ENCODE measurements at regions not wholly inside any gene's neighbourhood (a gene's known extent, or its start where the extent isn't known, plus 50 kb on each side); places are given as distances from the start of the nearest gene placed in this dataset.
"Not testable (repeated sequence)": the region's sequence is repeated elsewhere in the genome, so short reads cannot be mapped to it uniquely, and the experiment has no call there.

DNA sequence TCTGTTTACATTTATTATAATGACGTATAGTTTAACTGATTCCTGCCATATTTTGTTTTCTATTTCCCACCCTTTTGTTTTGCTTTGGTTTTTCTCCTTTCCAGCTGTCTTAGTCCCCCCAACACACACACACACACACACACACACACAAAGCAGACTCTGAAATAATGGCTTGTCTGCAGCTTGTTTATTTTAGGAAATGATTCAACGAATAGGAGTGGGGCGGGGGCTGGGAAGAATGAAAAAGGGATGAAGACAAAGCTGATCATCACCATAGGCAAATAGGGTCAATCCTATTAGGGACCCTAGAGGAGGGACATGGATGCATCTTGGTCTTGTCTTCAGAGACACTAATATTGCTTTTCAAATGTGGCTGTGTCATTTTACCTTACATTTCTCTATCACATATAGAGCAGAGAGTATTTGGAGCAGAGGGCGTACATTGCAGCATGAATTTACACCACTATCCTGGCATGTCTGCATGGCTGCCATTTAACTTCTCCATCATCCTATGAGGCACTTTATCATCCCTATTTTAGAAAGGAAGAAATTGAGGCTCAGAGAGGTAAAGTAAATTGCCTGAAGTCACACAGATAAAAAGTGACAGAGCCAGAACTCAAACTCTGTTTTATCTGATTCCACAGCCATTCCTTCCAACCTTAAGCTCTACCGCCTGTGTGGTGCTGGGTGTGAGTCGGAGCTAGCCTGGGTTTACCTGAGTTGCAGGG, 147.2 kb upstream of the TPM1 start:
- no peak for DNase-seq (ENCODE audit: extremely low read depth in 1 of 2, low read depth in 1 of 2)

DNA sequence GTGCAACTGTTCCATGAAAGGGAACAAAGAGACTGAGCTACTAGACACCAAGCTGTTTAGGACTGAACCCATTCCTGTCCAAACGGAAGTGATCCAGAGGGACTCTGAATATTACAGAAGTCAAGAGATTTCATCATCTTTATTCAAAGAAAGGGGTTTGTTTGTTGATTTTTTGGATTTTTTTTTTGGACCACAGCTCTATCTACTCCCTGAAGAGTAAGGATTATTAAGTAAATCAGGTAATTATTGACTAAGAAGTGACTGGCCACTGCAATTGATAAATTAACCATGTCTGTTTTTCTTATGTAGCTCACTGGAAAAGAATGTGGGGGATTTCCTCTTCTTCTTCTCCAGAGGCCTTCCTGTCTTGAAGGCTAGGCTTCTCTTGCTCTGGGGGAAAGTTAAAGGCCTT, 146.6 kb upstream of the TPM1 start:
- no peak for DNase-seq (ENCODE audit: extremely low read depth in 1 of 2, low read depth in 1 of 2)

DNA sequence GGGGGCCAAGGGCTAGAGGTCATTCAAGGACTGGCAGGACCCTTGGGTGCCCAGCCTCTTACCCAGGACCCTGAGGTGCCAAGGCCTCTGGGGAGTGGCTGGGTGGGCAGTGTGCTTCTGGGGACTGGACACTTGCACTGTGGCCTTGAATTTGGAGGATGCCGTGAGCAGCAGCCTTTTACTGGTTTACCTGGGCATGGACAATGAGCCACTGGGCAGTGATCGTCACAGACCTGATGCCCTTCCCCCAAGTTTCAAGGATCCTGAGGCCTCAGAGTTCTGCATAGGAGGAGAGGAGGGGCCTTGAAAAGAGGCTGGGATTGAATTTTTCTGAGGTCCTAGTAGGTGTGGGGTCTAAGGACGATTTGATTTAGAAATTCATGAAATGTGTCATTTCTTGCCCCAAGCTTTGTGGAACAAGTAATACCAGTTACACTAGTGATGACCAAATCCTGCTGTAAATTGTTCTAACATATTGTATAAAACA, 146.1 kb upstream of the TPM1 start:
- no peak for DNase-seq (ENCODE audit: extremely low read depth in 1 of 2, low read depth in 1 of 2)

DNA sequence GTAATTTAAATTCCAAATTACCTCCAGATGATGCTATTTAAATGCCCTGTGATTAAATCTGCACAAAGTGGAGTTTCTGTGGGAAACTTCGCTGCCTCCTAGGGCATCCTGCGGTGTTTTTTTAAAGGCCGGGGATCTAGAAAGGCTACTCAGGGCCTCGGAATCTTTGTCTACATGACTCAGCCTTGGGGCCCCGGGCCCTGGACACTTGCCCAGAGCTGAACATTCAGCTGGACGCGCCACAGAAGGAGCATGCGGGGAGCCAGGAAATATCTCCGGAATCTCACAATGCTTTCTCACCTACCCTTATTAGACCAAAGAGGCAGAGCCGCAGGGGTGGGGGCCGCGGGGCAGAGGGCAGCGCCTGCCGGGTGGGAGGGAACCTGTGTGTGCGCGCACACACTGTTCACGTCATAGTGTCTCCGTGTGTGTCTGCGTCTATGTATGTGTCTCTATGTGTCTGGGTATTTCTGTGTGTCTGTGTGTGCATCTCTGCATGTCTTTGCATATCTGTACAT, 145.5 kb upstream of the TPM1 start:
- DNase-seq (ENCODE audit: extremely low read depth in 1 of 2, low read depth in 1 of 2): no peak

DNA sequence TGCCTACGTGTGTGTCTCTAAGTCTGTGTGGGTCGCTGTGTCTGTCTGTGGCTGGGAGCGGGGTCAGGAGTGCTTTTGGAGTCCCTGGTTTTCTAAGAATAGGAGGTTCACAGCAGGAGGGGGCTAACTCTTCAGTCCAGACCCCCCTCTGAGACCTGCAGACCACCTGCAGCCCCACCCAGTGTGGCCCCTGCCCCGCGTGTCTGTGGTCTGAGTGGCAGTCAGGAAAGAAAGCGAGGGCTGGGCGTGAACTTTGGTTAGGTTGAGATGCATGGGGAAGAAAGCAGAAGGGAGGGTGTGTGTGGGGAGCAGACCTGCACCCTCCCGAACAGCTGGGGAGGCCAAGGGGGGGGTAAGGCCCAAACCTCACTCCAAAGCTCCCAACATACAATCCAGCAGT, 144.9 kb upstream of the TPM1 start:
- no peak for DNase-seq (ENCODE audit: extremely low read depth in 1 of 2, low read depth in 1 of 2)

DNA sequence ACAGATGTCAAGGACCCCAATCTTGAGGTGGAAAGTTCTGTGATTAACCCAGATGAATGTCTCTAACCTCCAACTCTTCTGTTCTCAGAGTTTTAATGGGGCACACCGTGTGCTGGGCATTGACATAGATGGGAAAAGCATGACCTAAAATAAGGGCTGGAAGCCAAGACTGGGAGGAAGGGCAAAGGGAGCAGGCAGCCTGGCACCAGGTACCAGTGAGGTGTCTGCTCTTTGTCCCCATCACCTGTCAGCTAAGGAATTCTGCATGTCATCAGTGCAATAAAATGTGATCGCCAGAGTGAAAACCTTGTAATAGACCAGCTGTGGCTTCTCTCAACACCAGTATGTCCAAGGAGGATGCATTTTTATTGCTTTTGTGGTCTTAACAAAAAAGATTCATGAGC, 143.5 kb upstream of the TPM1 start:
- DNase-seq (ENCODE audit: extremely low read depth in 1 of 2, low read depth in 1 of 2): no peak

DNA sequence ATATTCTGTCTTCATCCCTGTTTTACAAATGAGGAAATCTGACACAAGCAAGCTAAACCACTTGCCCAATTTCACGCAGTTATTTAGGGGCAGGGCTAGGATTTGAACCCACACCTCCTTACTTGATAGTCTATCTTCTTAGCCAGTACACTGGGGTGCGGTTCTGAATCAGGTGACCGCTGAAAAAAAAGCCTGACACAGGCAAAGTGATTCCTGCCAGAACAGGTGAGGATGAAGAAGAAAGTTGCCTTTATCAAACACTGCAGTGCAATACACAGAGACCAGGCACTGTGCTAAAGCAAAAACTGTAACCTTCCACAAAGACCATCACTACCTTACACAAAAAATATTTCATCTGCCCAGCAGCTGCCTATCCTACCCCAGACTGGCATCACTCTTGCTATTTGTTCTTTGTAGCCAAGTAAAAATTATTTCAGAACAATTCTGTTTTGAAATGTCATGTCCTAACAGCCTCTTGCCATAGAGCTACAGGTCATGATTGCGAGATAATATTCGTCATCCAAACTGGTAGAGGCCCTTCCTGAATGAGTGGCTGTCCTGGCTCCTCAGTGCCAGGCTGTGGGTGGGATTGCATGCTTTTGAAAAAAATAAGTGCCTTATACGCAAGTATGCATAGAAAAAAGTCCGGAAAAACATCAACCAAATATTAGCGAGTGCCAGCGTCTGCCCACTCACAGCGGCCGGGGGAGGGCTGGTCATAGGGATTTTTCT, 142.3 kb upstream of the TPM1 start:
- no peak for DNase-seq (ENCODE audit: extremely low read depth in 1 of 2, low read depth in 1 of 2)

DNA sequence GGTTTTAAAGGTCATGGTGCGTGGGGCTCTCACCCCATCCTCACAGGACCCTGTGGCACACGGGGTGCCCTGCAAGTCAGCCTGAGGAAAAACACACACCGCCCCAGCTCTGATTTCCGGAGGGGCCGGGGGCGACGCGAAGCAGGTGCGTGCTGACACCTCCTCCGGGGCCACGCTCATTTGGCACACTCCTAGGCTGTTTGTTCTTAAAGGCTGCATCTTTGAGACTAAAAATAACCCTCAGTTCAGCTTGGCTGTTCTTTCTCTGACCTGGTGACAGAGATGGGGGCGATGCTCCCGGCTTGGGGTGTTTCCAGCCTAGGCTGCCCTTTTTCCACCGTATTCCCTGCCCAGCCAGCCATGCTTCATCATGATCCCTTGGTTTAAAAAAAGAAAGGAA, 141.5 kb upstream of the TPM1 start:
- DNase-seq (ENCODE audit: extremely low read depth in 1 of 2, low read depth in 1 of 2): no peak

DNA sequence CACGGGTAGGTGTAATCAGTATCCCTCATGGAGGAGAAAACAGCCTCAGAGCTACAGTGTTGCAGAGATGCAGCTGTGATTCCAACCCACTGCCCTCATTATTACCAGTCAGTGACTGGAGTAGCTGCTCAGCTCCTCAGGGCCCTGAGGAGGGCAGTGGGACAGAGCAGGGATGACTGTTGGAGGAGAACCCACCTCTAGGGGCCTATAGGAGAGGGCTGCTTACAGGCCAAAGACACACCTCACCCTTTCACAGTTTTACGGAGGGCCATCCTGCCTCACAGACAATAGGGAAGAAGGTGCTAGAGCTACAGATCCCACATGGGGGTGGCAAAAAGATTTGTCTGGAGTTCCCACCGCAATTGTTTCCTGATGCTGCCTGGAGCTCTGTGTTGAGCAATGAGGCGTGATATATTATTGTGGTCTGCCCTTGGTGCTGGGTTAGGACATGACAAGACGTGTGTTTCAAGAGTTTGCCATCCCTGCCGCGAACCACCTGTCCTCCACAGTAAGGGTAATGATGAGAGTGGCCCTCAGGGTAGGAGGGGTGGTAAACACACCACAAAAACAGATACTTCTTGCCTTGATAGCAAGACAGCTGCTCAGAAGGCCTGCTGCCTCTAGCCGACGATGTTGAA, 140.5 kb upstream of the TPM1 start:
- DNase-seq (ENCODE audit: extremely low read depth in 1 of 2, low read depth in 1 of 2): no peak

DNA sequence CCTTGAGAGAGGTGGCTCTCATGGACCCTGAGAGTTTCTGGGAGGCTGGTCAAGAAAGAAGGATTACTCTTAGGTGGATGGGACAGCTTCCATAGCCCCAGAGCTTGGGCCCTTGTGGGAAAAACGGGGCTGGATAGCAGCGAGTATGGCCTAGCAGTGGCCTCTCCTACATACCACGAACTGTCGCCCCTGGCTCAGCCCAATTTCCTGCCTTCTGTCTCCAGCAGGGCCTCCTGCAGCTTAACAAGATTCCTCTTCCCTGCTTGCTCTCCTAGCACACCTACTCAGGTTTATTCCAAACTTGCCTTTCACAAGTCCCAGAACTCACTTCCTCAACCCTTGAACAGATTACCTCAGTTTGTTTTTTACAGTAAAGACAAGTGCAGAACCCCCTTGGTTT, 139.7 kb upstream of the TPM1 start:
- no peak for DNase-seq (ENCODE audit: extremely low read depth in 1 of 2, low read depth in 1 of 2)

DNA sequence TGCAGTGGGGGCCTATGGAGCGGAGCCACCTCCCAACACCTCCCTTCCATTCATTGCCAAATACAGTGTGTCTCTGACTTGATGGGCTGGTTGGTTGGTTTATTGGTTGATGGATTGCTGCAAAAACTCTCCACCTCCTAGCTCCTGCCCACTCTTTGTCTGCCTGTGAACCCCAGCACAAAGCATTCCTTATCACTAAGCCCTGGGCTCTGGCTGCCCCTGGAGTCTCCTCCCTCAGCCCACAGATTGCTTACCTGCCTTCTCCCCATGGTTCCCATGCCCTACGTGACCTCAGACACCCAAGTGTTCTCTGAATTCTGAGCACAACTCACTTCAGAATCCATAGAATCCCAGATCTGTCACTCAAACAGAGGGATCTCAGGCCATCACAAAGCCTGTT, 139.1 kb upstream of the TPM1 start:
- no peak for DNase-seq (ENCODE audit: extremely low read depth in 1 of 2, low read depth in 1 of 2)

DNA sequence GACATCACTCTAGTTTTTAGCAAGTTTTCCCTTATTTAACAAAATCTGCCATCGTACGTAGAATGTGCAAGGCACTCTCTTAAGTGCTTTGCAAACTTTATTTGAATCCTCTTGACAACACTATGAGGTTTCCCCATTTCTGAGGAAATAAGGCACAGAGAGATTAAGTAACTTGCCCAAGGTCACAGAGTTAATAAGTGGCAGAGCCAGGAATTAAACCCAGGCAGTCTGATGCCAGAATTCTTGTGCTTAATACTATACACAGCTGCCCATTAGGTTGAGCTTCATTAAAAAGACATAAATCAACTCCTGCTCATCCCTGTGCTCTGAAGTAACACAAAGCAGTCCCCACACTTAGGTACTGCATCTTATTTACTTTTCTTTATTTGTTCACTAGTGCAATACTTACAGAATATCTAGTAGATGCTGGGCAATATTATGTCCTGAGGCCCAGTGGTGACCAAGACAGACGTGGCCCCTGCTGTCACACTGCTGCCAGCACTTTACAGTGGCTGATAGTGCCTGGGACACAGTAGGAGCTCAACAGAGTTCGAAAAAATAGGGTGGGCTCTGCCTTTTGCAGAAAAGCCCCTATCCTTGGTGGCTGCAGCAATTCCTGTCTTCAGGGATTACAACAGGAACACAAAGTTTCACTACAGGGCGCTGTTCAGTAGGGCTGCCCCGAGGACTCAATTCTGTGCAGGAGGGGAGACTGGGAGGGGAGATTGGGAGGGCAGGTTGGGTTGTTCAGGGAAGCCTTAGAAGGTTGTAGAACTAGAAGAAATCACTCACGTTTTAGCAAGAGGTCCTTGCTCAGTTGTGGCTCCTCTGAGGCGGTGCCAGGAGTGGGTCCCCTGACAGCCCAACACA, 138.3 kb upstream of the TPM1 start:
- no peak for DNase-seq (ENCODE audit: extremely low read depth in 1 of 2, low read depth in 1 of 2)

DNA sequence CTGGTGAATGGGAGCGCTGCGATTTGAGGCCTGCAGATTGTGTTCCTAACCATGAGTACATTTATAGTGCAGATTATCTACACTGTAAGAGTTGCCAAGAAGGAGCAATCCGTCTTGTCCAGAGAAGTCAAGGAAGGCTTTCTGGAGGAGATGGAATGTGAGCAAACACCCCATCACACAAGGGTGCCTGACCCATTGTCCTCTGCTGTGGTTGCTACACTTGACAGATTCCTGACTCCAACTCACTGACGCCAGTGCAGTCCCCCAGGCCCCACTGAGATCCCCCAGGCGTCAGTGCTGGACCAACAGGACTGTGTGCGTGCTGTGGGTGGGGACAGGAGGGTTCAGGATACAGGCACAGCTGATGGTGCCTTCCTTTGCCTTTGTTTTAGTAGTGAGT, 135.9 kb upstream of the TPM1 start:
- no peak for DNase-seq (ENCODE audit: extremely low read depth in 1 of 2, low read depth in 1 of 2)

DNA sequence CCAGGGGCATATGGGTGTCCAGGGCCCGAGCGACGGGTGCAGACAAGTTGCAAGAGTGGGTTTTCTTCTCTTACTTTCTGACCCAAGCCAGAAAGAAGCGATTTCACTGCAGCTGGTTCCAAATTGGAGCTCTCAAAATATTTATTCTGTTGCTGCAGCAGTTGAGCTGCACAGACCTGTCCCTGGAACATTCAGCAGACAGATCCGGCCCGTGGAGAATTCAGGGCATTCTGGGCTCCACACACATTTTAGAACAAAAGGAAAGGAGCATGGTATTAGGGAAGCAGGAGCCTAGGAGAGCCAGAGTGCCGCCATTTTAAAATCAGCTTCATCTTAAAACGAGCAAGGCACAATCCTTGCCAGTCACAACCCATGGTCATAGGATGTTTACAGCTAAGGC, 135.3 kb upstream of the TPM1 start:
- DNase-seq (ENCODE audit: extremely low read depth in 1 of 2, low read depth in 1 of 2): no peak

DNA sequence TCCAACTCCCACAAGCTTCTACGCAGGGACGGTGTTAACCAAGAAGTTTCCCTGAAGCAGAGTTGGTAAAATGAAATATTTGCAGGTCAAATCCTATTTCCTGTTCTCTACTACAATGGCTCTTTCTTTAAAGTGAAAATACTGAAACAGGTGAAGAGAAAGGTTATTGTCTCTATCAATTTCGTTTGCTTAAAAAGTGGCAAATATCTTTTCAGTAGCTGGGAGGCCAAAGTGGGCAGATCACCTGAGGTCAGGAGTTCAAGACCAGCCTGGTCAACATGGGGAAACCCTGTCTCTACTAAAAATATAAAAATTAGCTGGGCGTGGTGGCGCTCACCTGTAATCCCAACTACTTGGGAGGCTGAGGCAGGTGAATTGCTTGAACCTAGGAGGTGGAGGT, 134.2 kb upstream of the TPM1 start:
- not testable (repeated sequence) for DNase-seq (ENCODE audit: extremely low read depth in 1 of 2, low read depth in 1 of 2)

DNA sequence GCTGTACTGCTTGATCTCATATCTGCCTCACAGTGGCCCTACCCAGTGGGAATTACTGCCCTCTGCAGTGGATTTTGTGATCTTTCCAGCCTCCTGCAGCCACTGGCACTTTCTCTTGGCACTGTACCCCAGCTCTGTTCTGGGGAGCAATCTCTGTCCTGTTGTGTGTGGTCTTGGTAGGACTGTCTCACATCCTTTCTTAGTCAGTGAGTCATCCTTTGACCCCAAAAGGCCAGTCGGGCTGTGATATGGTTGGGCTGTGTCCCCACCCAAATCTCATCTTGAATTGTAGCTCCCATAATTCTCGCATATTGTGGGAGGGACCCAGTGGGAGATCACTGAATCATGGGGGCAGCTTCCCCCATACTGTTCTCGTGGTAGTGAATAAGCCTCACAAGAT, 133.3 kb upstream of the TPM1 start:
- DNase-seq (ENCODE audit: extremely low read depth in 1 of 2, low read depth in 1 of 2): no peak

DNA sequence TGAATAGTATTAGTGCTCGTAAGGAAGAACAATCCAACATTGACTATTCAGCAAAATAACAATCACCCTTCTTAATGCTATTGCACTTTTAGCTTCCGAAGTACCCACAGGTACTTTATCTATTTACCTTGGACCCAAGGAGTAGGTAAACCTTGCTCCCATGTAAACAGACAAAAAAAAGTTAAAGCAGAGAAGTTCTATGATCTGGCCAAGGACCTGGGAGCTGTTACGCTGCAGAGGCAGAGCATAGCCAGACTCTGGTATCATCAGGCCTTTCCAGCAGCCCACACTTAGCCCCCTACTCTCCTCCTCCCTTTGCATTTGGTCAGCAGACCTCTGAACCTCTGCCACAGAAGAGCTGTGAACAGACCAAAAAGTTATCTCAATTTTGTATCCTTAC, 130.3 kb upstream of the TPM1 start:
- DNase-seq (ENCODE audit: extremely low read depth in 1 of 2, low read depth in 1 of 2): no peak

DNA sequence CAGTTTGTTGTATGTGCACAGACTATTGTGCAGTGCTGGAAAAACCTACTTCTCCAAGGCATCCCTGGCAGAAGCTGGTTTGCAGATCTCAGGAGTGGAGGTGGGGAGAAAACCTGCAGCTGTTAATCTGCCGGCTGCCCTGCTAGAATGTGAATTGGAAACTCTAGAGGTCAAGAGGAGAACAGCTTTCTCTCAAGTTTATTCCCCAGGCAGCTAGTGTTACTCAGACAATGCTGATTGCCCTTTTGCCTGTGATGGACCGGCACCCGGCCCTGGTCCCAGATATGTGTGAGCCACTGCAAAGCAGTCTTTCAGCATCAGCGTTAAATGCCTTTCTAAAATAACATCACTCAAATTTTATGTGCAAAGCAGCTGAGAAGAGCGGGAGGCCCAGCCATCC, 129.7 kb upstream of the TPM1 start:
- DNase-seq (ENCODE audit: extremely low read depth in 1 of 2, low read depth in 1 of 2): no peak

DNA sequence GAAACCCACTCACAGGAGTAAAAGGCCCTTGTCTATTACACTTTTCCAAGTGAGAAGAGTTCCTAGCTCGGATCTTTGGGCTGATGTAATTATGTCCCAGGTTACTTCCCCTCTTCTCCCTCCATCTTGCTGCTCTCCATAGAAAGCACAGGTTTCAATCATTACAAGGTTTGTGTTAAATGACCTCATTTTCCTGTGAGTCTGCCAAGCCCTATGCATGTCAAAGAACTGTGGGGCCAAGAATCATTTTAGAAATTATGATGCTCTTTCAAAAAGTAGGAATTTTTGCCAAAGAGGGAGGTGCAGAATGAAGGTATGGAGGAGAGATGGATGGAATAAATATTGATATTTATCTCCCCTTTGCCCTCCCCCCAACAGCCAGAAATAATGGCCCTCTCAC, 129.3 kb upstream of the TPM1 start:
- DNase-seq (ENCODE audit: extremely low read depth in 1 of 2, low read depth in 1 of 2): no peak

DNA sequence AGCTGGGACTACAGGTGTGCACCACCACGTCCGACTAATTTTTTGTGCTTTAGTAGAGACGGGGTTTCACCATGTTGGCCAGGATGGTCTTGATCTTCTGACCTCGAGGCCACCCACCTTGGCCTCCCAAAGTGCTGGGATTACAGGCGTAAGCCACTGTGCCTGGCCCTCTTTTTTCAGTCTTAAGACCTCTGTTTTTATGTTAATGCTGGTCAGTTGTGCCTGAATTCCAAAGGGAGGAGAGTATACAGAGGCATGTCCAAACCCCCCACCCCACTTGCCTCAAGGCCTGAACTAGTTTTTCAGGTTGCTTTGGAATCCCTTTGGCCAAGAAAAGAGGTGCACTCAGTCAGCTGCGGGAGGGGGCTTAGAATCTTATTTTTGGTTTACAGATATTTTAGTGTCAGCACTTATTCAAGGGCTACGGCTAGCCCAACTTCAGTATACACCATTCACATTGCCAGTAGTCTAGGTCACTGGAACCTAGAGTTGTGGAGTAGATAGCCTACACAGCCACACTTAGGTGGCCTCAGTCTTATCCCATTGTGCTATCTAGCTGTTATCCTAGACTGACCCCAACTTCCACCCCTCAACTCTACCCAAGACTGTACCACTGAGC, 128.0 kb upstream of the TPM1 start:
- no peak for DNase-seq (ENCODE audit: extremely low read depth in 1 of 2, low read depth in 1 of 2)
